ENCODE measurements at regions not wholly inside any gene's neighbourhood (a gene's known extent, or its start where the extent isn't known, plus 50 kb on each side); places are given as distances from the start of the nearest gene placed in this dataset.

DNA sequence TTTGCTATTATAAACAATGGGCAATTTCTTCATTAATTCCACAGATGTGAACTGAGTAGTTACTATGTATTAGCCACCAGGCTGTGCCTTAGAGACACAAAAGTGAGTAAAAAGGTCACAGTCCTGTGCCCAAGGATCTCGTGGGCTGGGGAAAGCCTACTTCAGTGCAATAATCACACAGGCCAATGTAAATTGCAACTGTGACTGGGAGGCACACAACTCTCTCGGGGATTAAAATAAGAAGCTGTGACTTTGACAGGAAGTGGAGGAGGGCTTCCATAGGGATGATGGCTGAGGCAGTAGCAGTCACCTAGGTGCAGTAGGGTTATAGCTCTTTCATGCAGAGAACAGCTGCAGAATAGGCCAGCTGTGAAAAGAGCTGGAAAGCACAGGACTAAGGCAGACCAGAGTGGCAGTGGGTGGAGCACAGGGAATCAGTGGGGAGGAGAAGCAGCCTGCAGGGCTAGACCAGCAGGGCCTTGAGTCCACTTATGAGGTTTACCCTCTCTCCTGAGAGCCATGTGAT lies 121.9 kb downstream of the MAB21L3 start:
- no peak for DNase-seq

DNA sequence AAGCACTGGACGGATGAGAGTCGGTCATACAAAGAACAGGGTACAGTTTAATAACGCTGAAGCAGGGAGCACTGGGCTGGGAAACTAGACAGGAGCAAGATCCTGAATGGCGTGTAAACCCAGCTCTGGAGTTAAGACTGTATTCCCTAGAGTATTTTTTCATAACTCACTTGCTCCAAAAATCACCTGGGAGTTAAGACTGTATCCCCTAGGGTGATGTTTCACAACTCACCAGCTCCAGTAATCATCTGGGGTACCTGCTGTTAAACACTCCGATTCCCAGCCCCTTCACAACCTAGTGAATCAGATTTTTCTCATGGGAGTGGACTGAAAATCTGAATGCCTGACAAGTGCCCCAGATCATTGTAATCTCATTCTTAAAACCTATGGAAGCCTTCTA lies 123.2 kb downstream of the MAB21L3 start:
- DNase-seq, result no peak

DNA sequence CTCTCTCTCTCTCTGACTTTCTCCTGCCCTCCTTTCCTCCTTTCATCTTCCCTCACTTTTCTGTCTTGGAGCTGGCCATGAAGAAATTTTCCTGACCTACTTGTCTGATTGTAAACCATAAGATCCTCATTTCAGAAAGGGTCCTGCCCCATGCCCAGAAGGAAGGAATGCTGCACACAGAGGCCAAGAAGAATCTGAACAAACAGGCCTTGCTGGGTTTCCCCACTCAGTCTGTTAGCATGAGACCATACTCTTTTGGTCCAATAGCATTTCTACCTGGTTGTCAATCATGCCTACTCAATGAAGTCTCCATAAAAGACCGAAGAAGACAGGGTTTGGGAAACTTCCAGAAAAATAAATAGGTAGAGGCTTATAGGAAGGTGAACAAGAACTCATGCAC lies 128.7 kb downstream of the MAB21L3 start:
- no peak for DNase-seq

DNA sequence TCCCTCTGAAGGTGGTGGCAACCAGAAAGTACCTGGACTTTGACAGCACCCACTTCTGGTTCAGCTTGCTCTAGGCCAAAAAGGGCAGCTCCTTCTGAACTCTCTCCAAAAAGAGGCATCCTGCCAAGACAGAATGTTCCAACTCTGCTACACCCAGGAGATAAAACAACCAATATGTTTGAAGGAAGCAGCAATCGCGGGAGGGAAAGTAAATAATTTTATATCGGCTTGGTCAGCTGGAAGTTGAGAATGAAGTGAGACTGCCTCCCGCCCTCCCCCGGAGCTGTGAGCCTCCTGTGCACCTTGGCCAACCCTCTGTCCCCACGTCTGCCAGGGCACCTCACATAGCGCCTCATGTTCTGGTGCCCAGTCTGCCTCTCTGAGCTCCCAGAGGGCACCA lies 130.3 kb upstream of the ATP1A1 start:
- no peak for DNase-seq

DNA sequence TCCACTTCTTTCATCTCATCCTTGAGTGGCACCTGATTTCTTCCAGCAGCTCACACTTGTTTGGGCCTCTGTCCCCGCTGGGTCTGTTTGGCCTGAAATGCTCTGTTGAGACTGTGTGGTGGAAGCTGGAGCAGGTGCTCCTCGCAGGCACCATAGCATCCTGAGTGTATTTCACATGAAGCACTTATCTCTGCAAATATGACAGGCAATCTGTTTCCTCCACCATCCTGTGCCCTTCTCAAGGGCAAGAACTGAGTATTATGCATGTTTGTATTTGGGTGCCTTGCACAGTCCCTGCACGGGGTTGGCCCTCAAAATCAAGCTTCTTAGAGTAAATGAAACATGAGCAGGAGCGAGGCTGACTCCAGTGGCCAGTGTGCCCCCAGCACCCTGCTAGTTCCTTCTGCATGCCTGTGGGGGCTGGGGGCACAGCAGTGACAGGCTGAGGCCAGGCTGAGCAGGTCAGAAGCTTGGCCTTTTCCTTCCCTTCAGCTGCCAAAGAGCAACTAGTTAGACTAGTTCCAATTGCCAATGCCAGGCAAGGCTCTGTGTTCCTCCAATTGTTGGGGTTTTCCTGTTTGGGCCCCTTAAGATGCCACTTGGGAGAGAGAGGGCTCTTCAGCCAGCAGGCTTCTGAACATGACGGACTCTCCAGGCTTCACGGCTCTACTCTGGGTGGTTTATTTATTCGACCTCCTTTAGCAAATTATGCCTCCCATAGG lies 129.6 kb upstream of the ATP1A1 start:
- DNase-seq, result no peak

DNA sequence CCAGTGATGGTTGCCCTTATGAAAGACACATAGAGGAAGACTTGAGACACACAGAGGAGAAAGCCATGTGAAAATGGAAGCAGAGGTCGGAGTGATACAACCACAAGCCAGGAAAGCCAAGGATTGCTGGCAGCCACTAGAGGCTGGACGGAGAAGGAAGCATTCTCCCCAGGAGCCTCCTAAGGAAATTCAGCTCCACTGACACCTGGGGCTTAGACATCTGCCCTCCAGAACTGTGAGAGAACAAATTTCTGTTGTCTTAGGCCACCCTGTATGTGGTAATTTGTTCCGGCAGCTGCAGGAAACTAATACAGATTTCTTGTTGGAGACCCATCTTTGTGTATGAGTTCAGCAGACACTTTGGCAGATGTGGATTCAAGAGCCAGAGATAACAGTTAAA lies 126.9 kb upstream of the ATP1A1 start:
- no peak for DNase-seq

DNA sequence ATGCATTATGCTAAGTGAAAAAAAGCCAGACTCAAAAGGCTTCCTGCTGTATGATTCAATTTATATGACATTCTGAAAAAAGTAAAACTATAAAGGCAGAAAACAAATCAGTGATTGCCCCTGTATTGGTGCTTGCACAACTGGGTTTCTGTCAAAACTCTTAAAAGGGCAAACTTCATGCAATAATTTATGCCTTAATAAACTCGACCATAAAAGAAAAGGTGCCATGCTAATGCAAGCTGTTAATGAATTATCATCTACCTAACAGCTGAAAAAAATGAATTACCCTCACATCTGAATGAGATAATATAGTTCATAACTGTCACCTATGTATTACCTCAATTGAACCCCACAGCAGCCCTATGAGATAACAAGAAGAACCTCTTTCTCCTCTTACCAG lies 120.8 kb upstream of the ATP1A1 start:
- DNase-seq, result no peak

DNA sequence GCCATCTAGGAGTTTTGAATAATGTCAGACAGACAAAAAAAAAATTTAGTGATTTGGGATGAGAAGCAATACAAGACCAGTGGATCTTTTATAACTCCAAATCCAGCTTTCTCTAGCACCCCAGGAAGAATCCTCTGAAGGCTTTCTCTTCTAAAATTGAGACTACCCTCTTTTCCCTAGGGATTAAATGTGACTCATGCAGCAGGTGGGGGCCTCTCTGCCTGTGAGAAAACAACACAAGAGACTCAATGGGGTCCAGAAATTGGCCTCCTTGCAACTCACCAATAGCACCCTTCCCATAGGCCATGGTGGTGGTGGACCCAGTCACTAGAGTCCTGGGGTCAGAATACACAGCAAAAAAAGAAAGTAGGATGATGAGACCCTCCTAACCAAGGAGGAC lies 120.3 kb upstream of the ATP1A1 start:
- no peak for DNase-seq

DNA sequence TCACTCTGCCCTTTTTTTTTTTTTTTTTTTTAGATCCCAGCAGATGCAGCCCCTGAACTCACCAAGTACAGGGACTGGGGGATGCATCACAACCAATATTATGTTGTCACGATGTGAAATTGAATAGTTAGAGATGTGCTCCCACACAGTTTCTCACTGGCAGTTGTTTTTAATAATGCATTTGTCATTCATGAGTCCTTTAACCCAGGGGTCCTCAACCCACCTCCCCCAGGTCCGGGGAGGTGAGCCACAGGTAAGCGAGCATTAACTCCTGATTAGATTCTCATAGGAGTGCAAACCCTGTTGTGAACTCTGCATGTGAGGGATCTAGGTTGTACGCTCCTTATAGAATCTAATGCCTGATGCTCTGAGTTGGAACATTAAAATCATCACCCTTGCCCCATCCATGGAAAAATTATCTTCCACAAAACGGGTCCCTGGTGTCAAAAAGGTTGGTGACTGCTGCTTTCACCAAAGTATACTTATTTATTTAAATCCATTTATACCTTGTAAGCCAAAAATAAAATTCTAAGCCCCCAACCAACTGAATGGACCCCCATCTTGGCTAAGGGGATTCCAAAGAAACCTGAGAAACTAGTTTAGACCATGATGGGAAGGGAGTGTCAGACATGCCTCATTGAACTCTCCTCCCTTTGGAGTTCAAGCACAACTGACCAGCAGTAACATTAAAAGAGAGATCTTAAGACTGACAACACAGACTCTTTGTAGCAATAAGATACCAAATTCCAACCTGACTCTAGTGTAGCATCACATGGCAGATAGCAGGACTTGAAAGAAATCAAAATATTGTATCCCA lies 119.3 kb upstream of the ATP1A1 start:
- DNase-seq, result no peak

DNA sequence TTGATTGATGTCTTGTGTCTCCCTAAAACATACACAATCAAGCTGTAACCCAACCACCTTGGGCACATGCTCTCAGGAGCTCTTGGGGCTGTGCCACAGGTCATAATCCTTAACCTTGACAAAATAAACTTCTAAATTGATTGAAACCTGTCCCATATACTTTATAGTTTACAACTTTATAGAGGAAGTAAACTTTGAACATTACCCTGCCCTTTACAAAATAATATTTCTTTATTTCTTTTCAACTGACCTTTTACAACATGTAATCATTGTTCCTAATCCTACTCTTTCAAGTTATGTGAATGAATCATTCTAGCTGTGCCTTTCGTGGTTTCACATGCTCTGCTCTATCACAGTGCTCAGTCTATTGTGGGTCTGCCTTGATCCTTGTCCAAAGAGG lies 118.3 kb upstream of the ATP1A1 start:
- DNase-seq, result no peak

DNA sequence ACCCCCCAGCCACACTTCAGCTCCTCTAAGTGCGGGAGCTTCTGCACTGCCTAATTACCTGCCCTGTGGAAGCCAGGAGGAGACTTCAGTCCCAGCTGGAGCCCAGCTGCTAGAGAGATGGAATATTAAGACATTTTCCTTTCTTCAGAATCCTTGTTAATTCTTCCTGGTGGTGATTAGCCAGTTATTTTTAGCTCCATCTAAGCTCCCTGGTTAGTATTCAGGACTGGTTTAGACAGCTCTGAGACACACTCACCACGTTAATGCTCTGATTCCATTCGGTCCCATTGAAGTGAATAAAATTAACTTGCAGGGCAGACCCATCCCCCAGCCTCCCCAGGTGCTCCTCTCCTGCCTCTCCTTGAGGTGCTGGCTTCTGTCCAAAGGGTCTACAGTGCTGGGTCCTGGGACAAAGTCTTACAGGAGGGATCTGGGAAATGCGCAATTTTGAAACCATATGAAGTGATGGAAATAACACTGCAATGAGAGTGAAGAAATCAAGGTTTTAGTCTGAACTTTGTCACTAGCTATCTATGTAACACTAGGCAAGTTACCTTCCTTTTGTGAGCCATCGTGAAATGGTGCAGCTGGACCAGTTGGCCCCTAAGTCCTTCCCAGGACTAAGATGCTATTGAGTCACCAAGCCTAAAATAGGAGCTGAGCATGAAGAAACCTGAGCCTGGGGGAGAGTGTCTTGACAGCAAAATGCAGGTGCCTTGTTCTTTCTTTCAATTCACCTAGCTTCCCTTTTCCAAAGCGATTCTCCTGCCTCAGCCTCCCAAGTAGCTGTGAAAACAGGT lies 117.4 kb upstream of the ATP1A1 start:
- no peak for DNase-seq

DNA sequence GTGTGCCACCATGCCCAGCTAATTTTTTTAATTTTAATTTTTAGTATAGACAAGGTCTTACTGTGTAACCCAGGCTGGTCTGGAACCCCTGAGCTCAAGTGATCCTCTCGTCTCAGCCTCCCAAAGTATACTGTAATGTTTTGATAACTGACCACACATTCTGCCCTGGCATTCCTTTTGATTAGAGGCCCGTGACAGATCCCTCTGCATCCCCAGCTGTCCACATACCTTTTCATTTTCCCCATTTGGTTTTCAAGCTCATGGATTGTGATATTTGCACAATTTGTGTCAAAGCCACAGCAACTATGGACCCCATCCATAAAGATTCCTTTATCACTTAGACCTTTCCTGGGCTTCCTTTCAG lies 116.8 kb upstream of the ATP1A1 start:
- no peak for DNase-seq

DNA sequence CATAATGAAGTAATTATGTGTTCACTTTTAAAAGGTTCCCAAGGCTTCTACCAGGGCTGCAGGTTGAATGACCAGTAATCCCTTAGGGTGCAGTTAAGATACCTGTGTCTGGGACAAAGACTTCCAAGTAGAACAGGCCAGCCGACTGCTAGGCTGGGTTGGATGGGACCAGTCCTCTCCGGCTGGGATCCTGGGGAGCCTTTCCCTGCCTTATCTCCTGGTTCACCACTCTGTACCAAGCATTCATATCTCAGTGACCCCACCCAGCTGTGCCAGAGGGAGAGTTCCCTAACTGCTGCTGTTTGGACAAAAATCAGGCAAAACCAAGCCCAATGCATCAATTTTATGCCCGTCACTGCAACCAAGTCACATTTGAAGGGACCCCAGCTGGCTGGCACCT lies 116.2 kb upstream of the ATP1A1 start:
- DNase-seq, result no peak

DNA sequence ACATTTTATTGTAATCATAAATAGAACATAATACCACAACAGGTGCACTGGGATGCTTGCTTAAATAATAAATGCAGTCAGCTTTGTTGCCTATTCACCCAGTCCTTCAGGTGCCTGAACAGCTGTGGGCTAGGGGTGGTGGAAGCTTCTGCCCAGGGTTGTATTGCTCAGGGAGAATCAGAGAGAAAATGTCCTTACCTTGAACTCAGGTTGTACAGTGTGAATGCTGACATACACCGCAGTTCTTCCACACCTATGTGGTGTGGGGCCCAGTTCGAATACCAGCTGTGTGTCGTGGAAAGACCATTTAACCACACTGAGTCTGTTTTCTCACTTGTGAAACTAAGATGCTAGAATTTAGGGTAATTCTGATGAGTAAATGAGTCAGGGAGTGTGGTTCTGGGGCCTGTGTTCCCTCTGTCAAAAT lies 115.7 kb upstream of the ATP1A1 start:
- DNase-seq, result no peak

DNA sequence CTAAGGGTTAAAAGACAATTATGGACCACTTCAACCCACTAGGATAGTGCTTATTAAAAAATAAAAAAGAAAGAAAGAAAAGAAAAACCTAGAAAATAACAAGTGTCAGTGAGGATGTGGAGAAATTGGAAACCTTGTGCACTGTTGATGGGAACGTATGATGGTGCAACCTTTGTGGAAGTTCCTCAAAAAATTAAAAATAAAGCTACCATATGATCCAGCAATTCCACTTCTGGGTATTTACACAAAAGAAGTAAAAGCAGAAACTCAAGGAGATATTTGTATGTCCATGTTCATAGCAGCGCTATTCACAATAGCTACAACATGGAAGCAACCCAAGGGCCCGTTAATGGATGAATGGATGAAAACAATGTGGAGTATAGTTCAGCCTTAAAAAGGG lies 115.2 kb upstream of the ATP1A1 start:
- no peak for DNase-seq

DNA sequence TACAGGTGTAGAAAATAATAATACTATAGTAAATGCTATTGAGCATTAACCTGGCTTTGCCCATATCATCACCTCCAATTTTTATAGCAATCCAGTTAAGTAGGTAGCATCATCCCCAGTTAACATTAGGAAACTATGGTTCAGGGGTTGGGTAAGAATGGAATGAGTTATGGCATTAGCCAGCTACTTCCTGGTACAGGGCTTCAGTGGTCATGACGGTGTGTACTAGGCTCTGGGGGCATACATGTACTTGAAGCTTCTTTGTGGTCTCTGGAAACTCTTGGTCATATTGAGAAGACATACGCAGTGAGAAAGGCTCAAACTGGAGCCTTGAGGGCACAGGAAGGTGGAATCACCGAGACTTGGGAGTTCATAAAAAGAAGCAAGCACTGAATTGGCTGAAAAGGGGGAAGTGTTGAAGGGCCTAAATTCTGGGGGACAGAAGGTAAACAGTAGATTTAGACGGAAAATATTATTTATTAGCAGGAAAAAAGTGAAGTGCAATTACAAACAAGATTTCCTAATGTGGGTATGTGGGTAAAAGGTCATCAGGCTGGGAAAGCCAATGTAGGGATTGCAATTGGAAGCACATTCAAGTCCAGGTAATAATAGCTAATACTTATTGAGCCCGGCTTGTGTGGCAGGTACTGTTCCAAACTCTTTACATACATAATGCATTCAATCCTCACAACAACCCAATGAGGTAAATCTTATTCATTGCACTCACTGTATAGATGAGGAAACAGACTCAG lies 114.2 kb upstream of the ATP1A1 start:
- no peak for DNase-seq

DNA sequence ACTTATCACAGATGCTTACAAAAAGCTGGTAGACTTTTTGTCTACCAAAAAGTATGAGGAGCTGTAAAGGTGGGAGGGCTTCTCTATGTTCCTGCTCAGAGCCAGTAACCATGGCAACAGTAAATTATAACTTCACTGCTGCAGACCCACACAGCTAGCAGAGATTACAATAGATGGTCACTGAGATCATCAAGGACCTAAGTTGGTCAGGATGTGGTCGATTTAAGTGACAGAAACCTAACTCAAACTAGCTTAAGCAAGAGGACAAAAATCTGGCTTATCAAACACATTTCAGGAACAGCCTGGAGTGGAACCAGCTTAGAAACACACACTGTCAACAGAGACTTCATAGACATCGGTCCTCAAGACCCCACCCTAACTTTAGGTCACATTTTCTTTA lies 113.4 kb upstream of the ATP1A1 start:
- DNase-seq, result no peak

DNA sequence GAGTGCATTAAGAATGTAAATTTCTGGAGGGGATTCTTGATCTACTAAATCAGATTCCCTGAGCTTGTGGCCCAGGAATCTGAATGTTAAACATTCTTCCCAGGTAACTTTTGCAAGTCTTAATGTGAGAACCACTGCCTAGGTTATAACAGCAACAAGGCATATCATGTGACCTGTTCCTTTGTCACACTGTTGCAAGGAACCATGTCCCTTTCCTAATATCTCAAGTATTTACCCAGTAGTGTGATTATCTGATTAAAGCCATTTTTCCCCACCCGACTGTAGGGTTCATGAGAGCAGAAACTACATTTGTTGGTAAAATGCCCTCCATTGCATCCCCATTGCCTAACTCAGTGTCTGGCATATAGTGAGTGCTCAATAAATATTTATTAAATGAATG lies 112.9 kb upstream of the ATP1A1 start:
- no peak for DNase-seq

DNA sequence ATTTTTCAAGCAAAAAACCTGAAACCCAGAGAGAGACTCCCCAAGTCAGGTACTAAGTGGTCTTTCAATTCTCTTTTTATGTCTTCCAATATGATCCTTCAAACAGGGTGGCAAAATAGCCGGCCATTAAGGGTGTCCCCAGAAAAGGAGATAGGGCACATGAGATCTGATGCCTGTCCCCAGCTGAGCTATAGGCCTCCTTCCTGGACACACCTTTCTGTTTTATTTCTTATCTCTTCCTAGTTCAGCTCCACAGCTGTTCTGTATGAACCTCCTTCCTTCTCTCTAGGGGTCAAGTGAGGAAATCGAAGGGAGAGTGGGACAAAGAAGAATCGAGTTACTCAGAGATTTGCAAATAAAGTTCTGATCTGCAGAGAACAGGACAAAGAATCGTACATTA lies 112.4 kb upstream of the ATP1A1 start:
- DNase-seq, result no peak

DNA sequence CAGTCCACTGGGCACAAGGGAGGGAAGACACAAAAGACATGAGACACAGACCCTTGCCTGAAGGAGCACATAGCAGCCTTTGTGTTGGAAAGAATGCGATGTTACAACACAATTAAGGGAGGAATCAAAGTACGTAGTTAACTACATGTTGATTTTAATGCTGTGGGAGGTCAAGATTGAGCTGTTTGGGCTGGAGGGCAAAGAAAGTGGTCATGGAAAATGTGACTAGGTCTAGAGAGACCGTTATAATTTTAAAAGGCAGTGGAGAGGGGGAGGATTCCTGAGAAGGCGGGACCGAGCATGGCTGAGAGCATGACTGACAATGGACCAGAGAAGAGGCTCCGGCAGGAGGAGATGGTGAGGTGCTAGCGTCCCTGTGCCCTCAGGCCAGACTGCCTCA lies 111.8 kb upstream of the ATP1A1 start:
- no peak for DNase-seq

DNA sequence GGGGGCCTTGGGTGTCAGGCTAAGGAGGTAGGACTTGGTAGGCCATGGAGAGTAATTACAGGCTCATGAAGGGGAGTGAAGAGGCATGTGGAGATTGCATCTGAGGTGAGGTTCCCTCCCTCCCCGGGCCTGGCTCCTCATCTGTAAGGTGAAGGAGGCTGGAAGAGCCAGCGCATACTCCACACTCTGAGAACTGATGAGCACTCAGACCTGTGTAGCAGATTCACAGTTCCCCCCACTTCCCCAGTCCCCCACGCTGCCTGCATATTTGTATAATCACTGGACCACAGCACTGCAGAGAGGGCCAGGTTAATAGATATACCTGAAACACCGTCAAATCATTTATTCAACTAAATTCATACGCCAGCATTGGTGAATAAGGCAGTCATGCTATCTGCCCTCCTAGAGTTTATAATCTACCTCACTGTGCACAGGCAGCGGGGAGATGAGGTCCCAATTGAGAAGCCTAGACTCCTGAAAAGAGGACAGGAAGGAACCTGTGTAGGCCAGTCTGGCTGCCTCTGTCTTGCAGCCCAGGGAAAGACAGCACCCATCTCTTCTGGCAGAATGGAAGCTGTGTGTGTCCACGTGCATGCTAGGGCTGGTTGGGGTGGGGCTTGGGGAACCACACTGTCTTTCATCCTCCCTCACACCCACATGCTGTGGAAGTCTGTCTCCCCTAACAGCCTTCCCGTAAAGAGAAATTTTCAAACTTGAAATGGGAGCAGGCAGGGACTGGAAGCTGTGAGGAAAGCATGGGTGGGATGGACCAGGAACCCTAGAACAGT lies 110.6 kb upstream of the ATP1A1 start:
- DNase-seq, result no peak

DNA sequence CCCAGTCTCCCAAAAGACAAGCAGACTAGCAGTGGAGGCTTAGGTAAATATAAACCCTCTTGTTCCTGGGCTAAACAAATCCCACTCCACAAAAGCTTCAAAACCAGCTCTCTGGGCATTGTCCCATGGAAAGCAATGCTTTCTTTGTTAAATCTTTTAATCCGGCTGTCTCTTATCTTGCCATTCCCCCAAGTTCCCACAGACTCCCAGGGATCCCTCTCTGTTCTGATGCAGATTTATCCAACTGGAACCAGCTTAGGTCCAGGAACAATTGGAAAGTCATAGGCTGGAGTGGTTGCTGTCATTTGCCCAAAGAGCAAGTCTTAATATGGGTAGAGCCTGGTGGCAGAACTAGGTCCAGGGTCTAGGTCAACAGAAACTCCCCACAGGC lies 110.1 kb upstream of the ATP1A1 start:
- no peak for DNase-seq

Data from NCI-H1105 treated with DMSO at 0.1 percent for 48 hours (cell line).